Astrocyte (in vitro differentiated cells and primary cell): ENCODE measurements at regions not wholly inside any gene's neighbourhood (a gene's known extent, or its start where the extent isn't known, plus 50 kb on each side); places are given as distances from the start of the nearest gene placed in this dataset.
A peak's percentile ranks its signal among the peaks of the same experiment; 100 is the strongest.

Experiments
- DNase-seq: peaks from one replicate; pipeline ENCODE4 v3.0.0-alpha.2; 2010; ENCODE audit warnings: low read depth
- FAIRE-seq: peaks from 2 replicates; lab custom pipeline; 2011; peaks lifted over from hg19 to GRCh38; lab: Jason Lieb, UNC
- H2AFZ ChIP-seq: 2 replicates; pipeline ENCODE4 v1.6.0; 2012; ENCODE audit warnings: low read depth, low read length, inconsistent platforms
- H3K27ac ChIP-seq: 2 replicates; pipeline ENCODE4 v1.5.1; 2011; ENCODE audit warnings: low read depth, low read length, inconsistent platforms
- H3K27me3 ChIP-seq: 2 replicates; pipeline ENCODE4 v1.6.0; 2011; ENCODE audit warnings: low read length, inconsistent platforms; ENCODE audit not compliant: insufficient read depth
- H3K36me3 ChIP-seq: 2 replicates; pipeline ENCODE4 v1.5.1; 2011; ENCODE audit warnings: low read length, inconsistent platforms; ENCODE audit not compliant: insufficient read depth
- H3K4me1 ChIP-seq: 2 replicates; pipeline ENCODE4 v1.5.1; 2011; ENCODE audit warnings: low read length, inconsistent platforms; ENCODE audit not compliant: insufficient read depth
- H3K4me2 ChIP-seq: 2 replicates; pipeline ENCODE4 v1.6.0; 2012; ENCODE audit warnings: low read length, inconsistent platforms
- H3K4me3 ChIP-seq: 2 replicates; pipeline ENCODE4 v1.5.1; 2011; ENCODE audit warnings: low read depth, mild to moderate bottlenecking, low read length, inconsistent platforms; ENCODE audit not compliant: insufficient read depth
- H3K79me2 ChIP-seq: 2 replicates; pipeline ENCODE4 v1.6.0; 2012; ENCODE audit warnings: mild to moderate bottlenecking, low read length, inconsistent platforms; ENCODE audit not compliant: insufficient read depth
- H3K9ac ChIP-seq: 2 replicates; pipeline ENCODE4 v1.6.0; 2012; ENCODE audit warnings: mild to moderate bottlenecking, low read length, inconsistent platforms
- H3K9me3 ChIP-seq: 2 replicates; pipeline ENCODE4 v1.5.1; 2012; ENCODE audit warnings: low read depth, mild to moderate bottlenecking, low read length, inconsistent platforms; ENCODE audit not compliant: insufficient read depth
- H4K20me1 ChIP-seq: 2 replicates; pipeline ENCODE4 v1.6.0; 2012; ENCODE audit warnings: low read length, inconsistent platforms; ENCODE audit not compliant: insufficient read depth
- H3K27ac Mint-ChIP-seq: one replicate; pipeline ENCODE4 v1.8.0; 2021; ENCODE audit warnings: mild to moderate bottlenecking, mixed read lengths; ENCODE audit not compliant: unreplicated experiment
- H3K27me3 Mint-ChIP-seq: one replicate; pipeline ENCODE4 v1.8.0; 2021; ENCODE audit warnings: low read depth, mixed read lengths; ENCODE audit not compliant: unreplicated experiment
- H3K36me3 Mint-ChIP-seq: one replicate; pipeline ENCODE4 v1.8.0; 2021; ENCODE audit warnings: low read depth, mixed read lengths; ENCODE audit not compliant: unreplicated experiment
- H3K4me1 Mint-ChIP-seq: one replicate; pipeline ENCODE4 v1.8.0; 2021; ENCODE audit warnings: low read depth, mixed read lengths; ENCODE audit not compliant: unreplicated experiment
- H3K4me3 Mint-ChIP-seq: one replicate; pipeline ENCODE4 v1.8.0; 2021; ENCODE audit warnings: mild to moderate bottlenecking, moderate library complexity, mixed read lengths; ENCODE audit not compliant: unreplicated experiment
- H3K9me3 Mint-ChIP-seq: one replicate; pipeline ENCODE4 v1.8.0; 2021; ENCODE audit warnings: mild to moderate bottlenecking, mixed read lengths; ENCODE audit not compliant: unreplicated experiment
- EZH2 ChIP-seq: IDR thresholded peaks from 2 replicates; pipeline ENCODE4 v1.6.1; 2012; ENCODE audit warnings: mild to moderate bottlenecking, low read length, inconsistent platforms; ENCODE audit not compliant: insufficient read depth
- TF ChIP-seq, protein P1 (sequence below): IDR thresholded peaks from 2 replicates; pipeline ENCODE4 v1.5.1; 2011; ENCODE audit warnings: low read depth, mild to moderate bottlenecking, inconsistent platforms, low read length, moderate library complexity; ENCODE audit not compliant: insufficient read depth

DNA sequence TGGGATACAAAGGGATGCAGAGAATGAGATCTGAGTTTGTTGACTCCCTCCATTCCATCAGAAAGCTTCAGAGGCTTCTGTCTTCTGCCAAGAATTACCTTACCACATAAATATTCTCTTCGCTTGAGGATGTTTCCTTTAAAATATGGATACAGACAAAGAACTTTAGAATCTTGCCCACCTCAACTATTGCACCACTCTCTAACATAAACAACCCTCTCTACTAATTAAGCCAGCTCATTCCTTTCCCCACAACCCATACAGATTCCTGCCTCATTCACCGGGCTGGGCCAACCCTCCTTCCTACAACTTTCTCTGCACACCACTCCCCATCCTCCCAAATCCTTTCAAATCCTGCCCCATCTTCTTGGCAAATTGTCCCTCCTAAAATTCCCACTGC, 315.8 kb downstream of the RAB28 start:
- H3K36me3 Mint-ChIP-seq = no peaks in the 10 kb centered on the region
- Histone ChIP-seq H3K9me3 (no peaks in the 10 kb centered on the region), H3K9ac (no peak overlapping the region), H2AFZ (no peak overlapping the region), H3K36me3 (no peaks in the 10 kb centered on the region), H4K20me1 (no peaks in the 10 kb centered on the region), H3K4me3 (no peak overlapping the region), H3K4me2 (no peak overlapping the region), H3K79me2 (no peaks in the 10 kb centered on the region), H3K4me1 (peaks cover 5% of the 10 kb centered on the region), H3K27ac (no peak overlapping the region), H3K27me3 (no peaks in the 10 kb centered on the region)
- no peaks in the 10 kb centered on the region for H3K9me3 Mint-ChIP-seq
- FAIRE-seq (no peak), DNase-seq (peak; percentile 60)
- TF ChIP-seq, protein P1, sequence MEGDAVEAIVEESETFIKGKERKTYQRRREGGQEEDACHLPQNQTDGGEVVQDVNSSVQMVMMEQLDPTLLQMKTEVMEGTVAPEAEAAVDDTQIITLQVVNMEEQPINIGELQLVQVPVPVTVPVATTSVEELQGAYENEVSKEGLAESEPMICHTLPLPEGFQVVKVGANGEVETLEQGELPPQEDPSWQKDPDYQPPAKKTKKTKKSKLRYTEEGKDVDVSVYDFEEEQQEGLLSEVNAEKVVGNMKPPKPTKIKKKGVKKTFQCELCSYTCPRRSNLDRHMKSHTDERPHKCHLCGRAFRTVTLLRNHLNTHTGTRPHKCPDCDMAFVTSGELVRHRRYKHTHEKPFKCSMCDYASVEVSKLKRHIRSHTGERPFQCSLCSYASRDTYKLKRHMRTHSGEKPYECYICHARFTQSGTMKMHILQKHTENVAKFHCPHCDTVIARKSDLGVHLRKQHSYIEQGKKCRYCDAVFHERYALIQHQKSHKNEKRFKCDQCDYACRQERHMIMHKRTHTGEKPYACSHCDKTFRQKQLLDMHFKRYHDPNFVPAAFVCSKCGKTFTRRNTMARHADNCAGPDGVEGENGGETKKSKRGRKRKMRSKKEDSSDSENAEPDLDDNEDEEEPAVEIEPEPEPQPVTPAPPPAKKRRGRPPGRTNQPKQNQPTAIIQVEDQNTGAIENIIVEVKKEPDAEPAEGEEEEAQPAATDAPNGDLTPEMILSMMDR = no peak
- TF ChIP-seq EZH2 = no peak
- peaks cover 11% of the 10 kb centered on the region for H3K4me1 Mint-ChIP-seq
- H3K27ac Mint-ChIP-seq = no peak overlapping the region
- H3K4me3 Mint-ChIP-seq = no peak overlapping the region
- no peaks in the 10 kb centered on the region for H3K27me3 Mint-ChIP-seq

DNA sequence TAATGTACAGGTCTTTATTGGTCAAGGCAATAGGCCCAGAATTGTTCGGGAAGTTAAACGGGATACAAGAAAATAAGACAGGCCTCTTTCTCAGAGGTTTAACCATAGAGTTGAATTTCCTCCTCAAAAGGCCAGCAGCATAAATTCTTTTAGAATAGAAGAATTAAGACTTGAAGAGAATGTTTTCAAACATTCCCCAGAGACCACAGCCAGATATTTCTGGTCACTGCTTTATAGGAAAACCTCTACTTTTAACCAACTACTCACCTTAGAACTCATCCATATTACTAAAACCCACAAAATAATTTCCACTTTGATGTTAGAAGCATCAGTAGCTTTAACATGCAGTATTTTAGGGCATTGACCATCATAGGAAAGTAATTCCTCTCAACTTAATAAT, 317.9 kb downstream of the RAB28 start:
- Histone ChIP-seq H3K4me2 (no peak overlapping the region), H3K4me1 (peaks cover 18% of the 10 kb centered on the region), H3K4me3 (no peak overlapping the region), H2AFZ (no peak overlapping the region), H3K27ac (no peak overlapping the region), H3K9ac (no peak overlapping the region), H3K27me3 (no peaks in the 10 kb centered on the region), H3K36me3 (no peaks in the 10 kb centered on the region), H3K9me3 (no peaks in the 10 kb centered on the region), H3K79me2 (no peaks in the 10 kb centered on the region), H4K20me1 (no peaks in the 10 kb centered on the region)
- Mint-ChIP-seq H3K9me3 (no peaks in the 10 kb centered on the region), H3K4me1 (peaks cover 12% of the 10 kb centered on the region), H3K36me3 (no peaks in the 10 kb centered on the region), H3K27ac (no peak overlapping the region), H3K27me3 (no peaks in the 10 kb centered on the region), H3K4me3 (no peak overlapping the region)
- peak; percentile 77 for DNase-seq
- no peak for FAIRE-seq
- TF ChIP-seq, protein P1 = no peak
- no peak for TF ChIP-seq EZH2

DNA sequence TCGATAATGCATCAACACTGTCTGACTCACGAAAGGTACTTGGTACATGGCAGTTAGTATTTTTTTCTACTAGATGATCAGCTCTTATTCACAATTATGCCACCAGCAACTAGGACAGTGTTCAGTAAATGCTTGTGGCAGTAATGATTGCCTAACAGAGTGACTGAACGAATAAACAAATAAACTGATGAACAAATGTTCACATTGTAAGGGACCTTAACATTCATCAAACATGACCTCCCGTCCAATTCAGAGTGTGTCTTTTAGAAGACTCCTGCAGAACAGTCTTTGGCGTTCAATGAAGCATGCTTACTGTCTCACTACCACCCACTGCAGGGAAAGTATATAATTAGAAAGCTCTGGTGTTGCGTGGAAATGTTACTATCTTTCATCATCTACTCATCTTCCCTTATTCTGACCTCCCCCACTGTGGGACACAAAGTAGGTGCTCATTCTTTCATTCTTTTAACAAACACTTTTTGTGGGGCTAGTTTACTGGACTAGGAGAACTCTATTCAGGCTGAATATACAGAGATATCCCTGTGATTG, 319.3 kb downstream of the RAB28 start:
- H3K4me1 Mint-ChIP-seq = peaks cover 17% of the 10 kb centered on the region
- Histone ChIP-seq H3K79me2 (no peaks in the 10 kb centered on the region), H3K9me3 (no peaks in the 10 kb centered on the region), H3K27ac (no peak overlapping the region), H3K36me3 (no peaks in the 10 kb centered on the region), H4K20me1 (no peaks in the 10 kb centered on the region), H2AFZ (no peak overlapping the region), H3K4me2 (no peak overlapping the region), H3K4me1 (peaks cover 23% of the 10 kb centered on the region), H3K27me3 (no peaks in the 10 kb centered on the region), H3K9ac (no peak overlapping the region), H3K4me3 (no peak overlapping the region)
- DNase-seq (no peak), FAIRE-seq (no peak)
- no peaks in the 10 kb centered on the region for H3K36me3 Mint-ChIP-seq
- TF ChIP-seq, protein P1 = no peak
- no peak for TF ChIP-seq EZH2
- no peaks in the 10 kb centered on the region for H3K27me3 Mint-ChIP-seq
- H3K9me3 Mint-ChIP-seq = no peaks in the 10 kb centered on the region
- no peak overlapping the region for H3K27ac Mint-ChIP-seq
- H3K4me3 Mint-ChIP-seq = no peak overlapping the region
